CD4-positive, CD25-positive, alpha-beta regulatory T cell (primary cell): ENCODE measurements at regions not wholly inside any gene's neighbourhood (a gene's known extent, or its start where the extent isn't known, plus 50 kb on each side); places are given as distances from the start of the nearest gene placed in this dataset.

Source experiments
- ATAC-seq, 2 donors: fragments of 150-1000 bp; cut with Tn5 transposase; one replicate each; pipeline ENCODE4 v1.10.0; 2021; ENCODE audit warnings: low read depth in 2 of 2, moderate number of reproducible peaks in 2 of 2, moderate library complexity in 1 of 2
- DNase-seq, 3 donors: peaks; one replicate each; pipeline versions ENCODE4 v3.0.0 to v3.0.0-alpha.2; 2012 to 2022; ENCODE audit warnings: mixed read lengths in 1 of 3
- H3K27ac ChIP-seq: one replicate; pipeline ENCODE4 v1.7.0; 2013; ENCODE audit warnings: mild to moderate bottlenecking, low read length; ENCODE audit not compliant: insufficient read depth, poor library complexity, severe bottlenecking
- H3K27me3 ChIP-seq: one replicate; pipeline ENCODE4 v1.7.0; 2013; ENCODE audit warnings: low read length; ENCODE audit not compliant: control insufficient read depth, insufficient read depth
- H3K36me3 ChIP-seq: one replicate; pipeline ENCODE4 v1.7.0; 2013; ENCODE audit warnings: mild to moderate bottlenecking, low read length, moderate library complexity; ENCODE audit not compliant: control insufficient read depth, insufficient read depth
- H3K4me1 ChIP-seq: 2 replicates; pipeline ENCODE4 v1.7.0; 2013; ENCODE audit warnings: mild to moderate bottlenecking, low read length; ENCODE audit not compliant: insufficient read depth, control insufficient read depth, poor library complexity, severe bottlenecking
- H3K4me3 ChIP-seq: one replicate; pipeline ENCODE4 v1.7.0; 2013; ENCODE audit warnings: low read depth, mild to moderate bottlenecking, low read length, moderate library complexity
- H3K9me3 ChIP-seq, 2 experiments: 1 replicate in 1 of 2; 2 replicates in 1 of 2; pipeline ENCODE4 v1.7.0; 2013; ENCODE audit warnings: low read length in 2 of 2, mild to moderate bottlenecking in 1 of 2, moderate library complexity in 1 of 2; ENCODE audit not compliant: control insufficient read depth in 2 of 2
- H3K27ac Mint-ChIP-seq, 3 donors: one replicate each; pipeline ENCODE4 v1.8.0; 2020 to 2022; ENCODE audit warnings: mild to moderate bottlenecking in 3 of 3, mixed read lengths in 3 of 3, moderate library complexity in 2 of 3
- H3K27me3 Mint-ChIP-seq: one replicate; pipeline ENCODE4 v1.8.0; 2022; ENCODE audit warnings: mild to moderate bottlenecking, mixed read lengths
- H3K36me3 Mint-ChIP-seq: one replicate; pipeline ENCODE4 v1.8.0; 2020; ENCODE audit warnings: mixed read lengths
- H3K4me1 Mint-ChIP-seq, 4 donors: one replicate each; pipeline ENCODE4 v1.8.0; 2020 to 2022; ENCODE audit warnings: mixed read lengths in 4 of 4, mild to moderate bottlenecking in 1 of 4
- H3K4me3 Mint-ChIP-seq, 4 donors: one replicate each; pipeline ENCODE4 v1.8.0; 2020 to 2022; ENCODE audit warnings: mild to moderate bottlenecking in 4 of 4, mixed read lengths in 4 of 4, moderate library complexity in 3 of 4
- H3K9me3 Mint-ChIP-seq, 7 donors: one replicate each; pipeline ENCODE4 v1.8.0; 2020 to 2022; ENCODE audit warnings: mixed read lengths in 7 of 7, mild to moderate bottlenecking in 3 of 7, moderate library complexity in 2 of 7

DNA sequence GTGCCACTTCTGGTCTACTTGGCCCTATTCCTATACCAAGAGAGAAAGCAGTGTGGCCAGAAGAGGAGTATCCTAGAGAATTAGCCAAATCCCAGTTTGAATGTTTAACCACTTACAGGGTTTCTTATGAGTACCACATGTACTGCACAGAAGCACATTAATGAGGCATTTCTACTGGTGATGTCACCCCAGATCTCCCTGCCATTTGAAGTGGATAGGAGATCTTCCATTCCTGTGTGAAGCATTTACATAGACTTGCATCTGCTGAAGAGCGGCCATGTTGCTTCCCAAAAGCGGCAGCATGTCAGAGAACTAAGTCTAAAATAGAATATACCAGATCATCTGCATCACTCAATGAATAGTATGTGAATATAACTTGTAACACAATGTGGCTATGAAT lies 108.4 kb upstream of the TUSC7 start:
- no peak for DNase-seq
- no peaks in the 10 kb centered on the region for H3K4me1 ChIP-seq

DNA sequence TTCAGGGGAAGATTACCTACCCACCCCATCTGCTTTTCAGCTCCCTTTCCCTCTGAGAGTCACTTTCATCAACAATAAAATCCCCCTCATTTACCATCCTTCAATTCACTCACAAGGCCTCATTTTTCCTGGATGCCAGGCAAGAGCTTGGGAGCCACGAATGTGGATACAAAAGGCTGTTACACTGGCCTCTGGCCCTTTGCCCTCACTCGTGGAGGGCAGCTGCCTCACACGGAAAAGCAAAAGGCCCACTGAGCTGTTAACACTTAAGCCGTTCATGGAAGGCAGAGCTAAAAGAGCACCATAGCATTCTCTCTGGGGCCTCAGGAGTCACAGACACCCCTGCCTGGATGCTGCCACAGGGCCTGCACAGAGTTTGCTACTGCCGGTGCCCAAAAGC lies 102.4 kb upstream of the TUSC7 start:
- peaks cover 0 to 5% of the 10 kb centered on the region in 2 experiments for H3K9me3 ChIP-seq
- H3K9me3 Mint-ChIP-seq: peaks cover 2 to 24% (median 9%) of the 10 kb centered on the region in 7 donors
- no peaks in the 10 kb centered on the region for H3K4me1 Mint-ChIP-seq
- no peak for DNase-seq
- ATAC-seq: no peak
- no peak overlapping the region for H3K4me3 ChIP-seq
- H3K27me3 ChIP-seq: no peaks in the 10 kb centered on the region
- H3K27ac Mint-ChIP-seq: no peak overlapping the region
- H3K36me3 Mint-ChIP-seq: no peaks in the 10 kb centered on the region
- no peaks in the 10 kb centered on the region for H3K4me1 ChIP-seq
- no peaks in the 10 kb centered on the region for H3K36me3 ChIP-seq
- H3K27me3 Mint-ChIP-seq: no peaks in the 10 kb centered on the region
- H3K4me3 Mint-ChIP-seq: no peak overlapping the region
- no peak overlapping the region for H3K27ac ChIP-seq

More for the DNA sequence above, 108.4 kb upstream of the TUSC7 start:
- Histone ChIP-seq H3K9me3 (no peaks in the 10 kb centered on the region), H3K36me3 (no peaks in the 10 kb centered on the region), H3K27me3 (no peaks in the 10 kb centered on the region), H3K4me3 (no peak overlapping the region), H3K27ac (no peak overlapping the region)
- H3K36me3 Mint-ChIP-seq: no peaks in the 10 kb centered on the region
- no peaks in the 10 kb centered on the region for H3K4me1 Mint-ChIP-seq
- no peak overlapping the region for H3K27ac Mint-ChIP-seq
- peaks cover 2 to 21% (median 6%) of the 10 kb centered on the region in 7 donors for H3K9me3 Mint-ChIP-seq
- no peak for ATAC-seq
- no peak overlapping the region for H3K4me3 Mint-ChIP-seq
- H3K27me3 Mint-ChIP-seq: no peaks in the 10 kb centered on the region

DNA sequence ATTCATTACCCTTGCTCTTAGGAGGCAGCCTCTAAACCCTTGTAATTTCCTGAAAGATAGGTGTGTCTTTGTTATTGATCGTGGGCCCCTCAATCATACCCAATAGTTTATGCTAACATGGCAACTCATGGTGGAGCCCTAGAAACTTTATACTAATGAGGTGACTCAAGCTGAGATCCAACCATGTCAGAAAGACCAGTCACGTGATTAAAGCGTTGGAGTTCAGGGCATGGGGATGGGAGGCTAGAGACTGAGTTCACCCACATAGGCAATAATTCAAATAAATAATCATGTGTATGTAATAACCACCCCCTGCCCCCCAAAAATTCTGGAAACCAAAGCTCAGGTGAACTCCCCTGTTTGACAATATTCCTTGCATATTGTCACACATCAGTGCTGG lies 99.5 kb upstream of the TUSC7 start:
- H3K36me3 Mint-ChIP-seq: no peaks in the 10 kb centered on the region
- no peaks in the 10 kb centered on the region for H3K4me1 Mint-ChIP-seq
- no peaks in the 10 kb centered on the region for H3K27me3 ChIP-seq
- H3K9me3 Mint-ChIP-seq: peaks cover 1 to 17% (median 6%) of the 10 kb centered on the region in 7 donors
- H3K36me3 ChIP-seq: no peaks in the 10 kb centered on the region
- no peak overlapping the region for H3K4me3 Mint-ChIP-seq
- DNase-seq (no peak), ATAC-seq (no peak)
- H3K27me3 Mint-ChIP-seq: no peaks in the 10 kb centered on the region
- no peaks in the 10 kb centered on the region for H3K4me1 ChIP-seq
- no peak overlapping the region for H3K27ac Mint-ChIP-seq
- H3K4me3 ChIP-seq: no peak overlapping the region
- H3K9me3 ChIP-seq: peaks cover 0 to 5% of the 10 kb centered on the region in 2 experiments
- H3K27ac ChIP-seq: no peak overlapping the region

DNA sequence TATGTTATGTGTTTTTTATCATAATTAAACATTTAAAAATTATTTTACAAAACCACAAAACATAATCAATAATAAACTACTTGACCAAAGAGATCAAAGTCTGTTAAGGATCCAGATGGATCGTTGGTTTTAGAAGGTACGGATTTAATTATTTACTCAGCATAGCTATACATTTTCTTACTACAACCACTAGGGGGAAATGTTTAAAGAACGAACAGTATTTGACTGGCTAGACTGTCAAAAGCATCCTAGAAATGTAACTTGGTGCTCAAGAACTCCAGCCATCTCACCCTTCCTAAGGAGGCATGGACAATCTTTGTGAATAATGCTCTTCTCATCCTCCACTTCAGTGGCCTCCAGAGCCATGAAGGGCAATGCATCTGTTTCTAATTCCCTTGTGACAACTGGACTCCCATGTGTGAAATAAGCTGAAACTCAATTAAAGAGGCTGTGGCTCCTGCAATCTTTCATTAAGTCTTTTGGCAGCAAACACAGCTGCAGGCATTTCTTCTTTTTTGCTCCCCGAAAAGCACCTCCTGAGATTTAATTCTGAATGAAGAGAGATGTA lies 94.7 kb upstream of the TUSC7 start:
- H3K4me1 Mint-ChIP-seq: no peaks in the 10 kb centered on the region
- DNase-seq: no peak

DNA sequence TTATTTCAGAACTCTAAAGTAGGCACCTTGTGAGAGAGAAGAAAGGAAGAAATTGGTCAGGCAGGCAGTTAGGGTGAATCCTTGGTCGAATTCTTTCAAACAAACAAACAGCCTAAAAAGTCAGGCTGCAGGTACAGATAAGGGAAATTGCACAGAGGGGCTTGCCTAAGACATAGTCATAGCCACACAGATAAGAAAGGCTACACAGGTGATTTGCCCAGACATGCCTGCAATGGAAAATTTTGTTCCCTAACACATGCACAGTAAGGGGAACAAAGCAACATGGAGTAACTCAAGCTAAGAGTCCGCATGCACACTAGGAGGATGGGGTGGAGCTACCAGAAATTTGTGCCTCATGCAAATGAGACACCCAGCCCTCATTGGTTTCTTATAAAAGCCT lies 91.4 kb upstream of the TUSC7 start:
- no peaks in the 10 kb centered on the region for H3K4me1 ChIP-seq
- Mint-ChIP-seq H3K9me3 (peaks cover 2 to 16% (median 7%) of the 10 kb centered on the region in 7 donors), H3K27ac (no peak overlapping the region), H3K4me1 (no peaks in the 10 kb centered on the region), H3K4me3 (no peak overlapping the region), H3K36me3 (no peaks in the 10 kb centered on the region), H3K27me3 (no peaks in the 10 kb centered on the region)
- H3K9me3 ChIP-seq: no peaks in the 10 kb centered on the region
- H3K27ac ChIP-seq: no peak overlapping the region
- H3K4me3 ChIP-seq: no peak overlapping the region
- DNase-seq (no peak), ATAC-seq (no peak)
- H3K27me3 ChIP-seq: no peaks in the 10 kb centered on the region
- H3K36me3 ChIP-seq: no peaks in the 10 kb centered on the region

More for the DNA sequence above, 94.7 kb upstream of the TUSC7 start:
- peaks cover 0 to 1% of the 10 kb centered on the region in 2 experiments for H3K9me3 ChIP-seq
- peaks cover 0 to 15% (median 3%) of the 10 kb centered on the region in 7 donors for H3K9me3 Mint-ChIP-seq
- H3K36me3 Mint-ChIP-seq: no peaks in the 10 kb centered on the region
- no peaks in the 10 kb centered on the region for H3K36me3 ChIP-seq
- no peak overlapping the region for H3K4me3 Mint-ChIP-seq
- no peak overlapping the region for H3K27ac ChIP-seq
- ATAC-seq: no peak
- H3K27ac Mint-ChIP-seq: no peak overlapping the region
- H3K4me1 ChIP-seq: no peaks in the 10 kb centered on the region
- no peaks in the 10 kb centered on the region for H3K27me3 ChIP-seq
- H3K27me3 Mint-ChIP-seq: no peaks in the 10 kb centered on the region
- H3K4me3 ChIP-seq: no peak overlapping the region

DNA sequence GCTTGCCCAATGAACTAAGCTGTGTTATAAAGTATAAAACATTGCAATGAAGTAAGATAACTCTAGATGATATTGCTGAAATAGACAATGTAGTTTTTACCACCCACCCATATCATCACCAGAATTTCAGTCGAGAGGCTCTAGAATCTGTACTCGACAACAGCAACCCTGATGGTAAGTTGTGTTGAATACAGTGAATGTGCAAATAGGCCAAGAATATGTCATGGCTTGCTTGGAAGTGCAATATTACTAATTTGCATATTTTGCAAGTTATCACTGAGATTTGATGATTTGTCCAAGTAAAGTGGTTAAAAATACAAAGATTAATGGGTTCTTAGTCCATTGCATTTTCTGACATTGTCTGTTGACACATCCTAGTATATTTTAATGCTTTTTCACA lies 90.6 kb upstream of the TUSC7 start:
- no peaks in the 10 kb centered on the region for H3K27me3 Mint-ChIP-seq
- H3K36me3 Mint-ChIP-seq: no peaks in the 10 kb centered on the region
- H3K4me3 ChIP-seq: no peak overlapping the region
- H3K27ac ChIP-seq: no peak overlapping the region
- DNase-seq: no peak
- H3K4me1 Mint-ChIP-seq: no peaks in the 10 kb centered on the region
- no peaks in the 10 kb centered on the region for H3K27me3 ChIP-seq
- no peak overlapping the region for H3K27ac Mint-ChIP-seq
- no peaks in the 10 kb centered on the region for H3K36me3 ChIP-seq
- no peak overlapping the region for H3K4me3 Mint-ChIP-seq
- peaks cover 5 to 16% (median 7%) of the 10 kb centered on the region in 7 donors for H3K9me3 Mint-ChIP-seq
- no peaks in the 10 kb centered on the region for H3K4me1 ChIP-seq
- no peak for ATAC-seq
- no peaks in the 10 kb centered on the region for H3K9me3 ChIP-seq

DNA sequence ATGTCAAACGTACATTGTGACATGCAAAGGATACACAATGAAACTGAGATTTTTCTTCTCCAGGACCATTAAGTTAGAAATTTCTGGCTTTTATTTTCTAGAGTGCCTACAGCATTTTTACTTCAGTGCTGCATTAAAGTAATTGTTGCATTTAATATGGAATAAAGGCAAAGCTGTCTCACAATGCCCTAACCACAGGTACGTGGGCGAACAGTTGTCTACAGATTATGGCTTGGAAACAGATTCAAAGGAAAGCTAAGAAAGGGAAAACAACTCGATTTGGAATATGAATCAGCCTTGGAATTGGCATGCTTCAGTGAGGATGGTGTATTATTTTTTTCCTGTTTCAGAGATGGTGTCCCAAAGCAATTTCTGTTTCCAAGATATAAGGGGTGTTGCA lies 79.1 kb upstream of the TUSC7 start:
- H3K9me3 ChIP-seq: no peaks in the 10 kb centered on the region
- H3K4me3 ChIP-seq: no peak overlapping the region
- H3K27me3 ChIP-seq: no peaks in the 10 kb centered on the region
- no peaks in the 10 kb centered on the region for H3K36me3 ChIP-seq
- Mint-ChIP-seq H3K27ac (no peak overlapping the region), H3K27me3 (no peaks in the 10 kb centered on the region), H3K4me1 (no peaks in the 10 kb centered on the region), H3K36me3 (no peaks in the 10 kb centered on the region), H3K4me3 (no peak overlapping the region), H3K9me3 (peaks cover 4 to 26% (median 8%) of the 10 kb centered on the region in 7 donors)
- DNase-seq: no peak
- no peaks in the 10 kb centered on the region for H3K4me1 ChIP-seq
- ATAC-seq: no peak
- H3K27ac ChIP-seq: no peak overlapping the region

DNA sequence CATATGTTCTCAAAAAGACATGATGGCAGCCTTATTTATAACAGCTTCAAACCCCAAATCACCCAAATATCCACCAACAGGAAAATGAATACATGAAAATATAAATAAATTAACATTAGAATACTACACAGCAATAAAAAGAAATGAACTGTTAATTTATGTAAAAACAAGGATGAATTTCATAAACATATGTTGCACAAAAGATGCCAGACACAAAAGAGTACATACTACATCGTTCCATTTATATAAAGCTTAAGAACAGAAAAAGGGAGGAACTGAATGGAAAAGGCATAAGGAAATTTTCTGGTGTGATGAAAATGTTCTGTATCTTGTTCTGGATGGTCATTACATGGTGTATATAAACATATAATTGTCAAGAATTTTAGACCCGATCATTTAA lies 69.9 kb upstream of the TUSC7 start:
- no peaks in the 10 kb centered on the region for H3K4me1 Mint-ChIP-seq
- Histone ChIP-seq H3K4me3 (no peak overlapping the region), H3K27me3 (no peaks in the 10 kb centered on the region), H3K27ac (no peak overlapping the region), H3K9me3 (no peaks in the 10 kb centered on the region), H3K4me1 (no peaks in the 10 kb centered on the region), H3K36me3 (no peaks in the 10 kb centered on the region)
- H3K27me3 Mint-ChIP-seq: no peaks in the 10 kb centered on the region
- ATAC-seq: no peak
- H3K36me3 Mint-ChIP-seq: no peaks in the 10 kb centered on the region
- no peak overlapping the region for H3K4me3 Mint-ChIP-seq
- no peak overlapping the region for H3K27ac Mint-ChIP-seq
- no peak for DNase-seq
- peaks cover 0 to 12% (median 3%) of the 10 kb centered on the region in 7 donors for H3K9me3 Mint-ChIP-seq
